ENCODE measurements at regions not wholly inside any gene's neighbourhood (a gene's known extent, or its start where the extent isn't known, plus 50 kb on each side); places are given as distances from the start of the nearest gene placed in this dataset.

- no peak for DNase-seq
These were observed 1203.8 kb downstream of the SORCS3 start for GRCh38 chr10:105844676-105845570.

GRCh38 chr10:105844241-105844640, 1203.2 kb downstream of the SORCS3 start:
- DNase-seq = no peak

DNA sequence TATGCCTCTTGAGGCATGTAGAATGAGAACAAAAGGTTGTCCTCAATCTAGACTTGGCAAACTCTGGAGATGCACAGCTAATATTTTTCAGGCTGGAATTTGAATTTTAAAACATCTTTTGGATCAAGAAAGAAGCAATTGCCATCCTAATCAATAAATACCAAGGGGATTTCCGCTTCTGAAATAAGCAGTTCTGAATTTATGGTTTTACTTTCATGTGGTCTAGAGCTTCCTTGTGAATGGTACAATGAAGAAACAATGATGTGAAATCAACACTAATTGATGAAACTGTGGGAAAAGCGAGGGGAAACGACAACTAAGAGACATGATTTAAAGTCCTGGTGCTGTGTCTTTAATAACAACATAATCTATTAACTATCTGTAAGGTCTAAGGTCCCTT, 1202.7 kb downstream of the SORCS3 start:
- DNase-seq = no peak

GRCh38 chr10:105840288-105840770, 1199.2 kb downstream of the SORCS3 start:
- no peak for DNase-seq

DNA sequence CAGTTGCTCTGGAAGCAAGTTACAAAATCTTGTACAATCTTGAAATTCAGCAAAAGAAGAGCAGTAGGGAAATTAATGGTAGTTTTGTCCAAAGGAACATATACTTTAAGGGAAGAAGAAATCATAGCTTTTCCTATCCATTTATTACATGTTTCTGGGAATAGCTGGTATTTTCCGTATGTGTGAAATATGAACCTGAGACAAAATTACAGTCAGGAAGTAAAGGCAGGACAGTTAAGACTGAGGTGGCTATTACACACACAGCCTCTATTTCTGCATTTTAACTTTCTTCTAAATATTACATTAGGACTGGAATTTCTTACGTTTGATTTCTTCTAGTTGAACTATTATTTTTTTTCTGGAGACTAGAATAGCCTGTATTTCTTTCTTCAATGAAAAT, 1197.3 kb downstream of the SORCS3 start:
- no peak for DNase-seq

GRCh38 chr10:105837951-105838350, 1196.9 kb downstream of the SORCS3 start:
- no peak for DNase-seq

DNA sequence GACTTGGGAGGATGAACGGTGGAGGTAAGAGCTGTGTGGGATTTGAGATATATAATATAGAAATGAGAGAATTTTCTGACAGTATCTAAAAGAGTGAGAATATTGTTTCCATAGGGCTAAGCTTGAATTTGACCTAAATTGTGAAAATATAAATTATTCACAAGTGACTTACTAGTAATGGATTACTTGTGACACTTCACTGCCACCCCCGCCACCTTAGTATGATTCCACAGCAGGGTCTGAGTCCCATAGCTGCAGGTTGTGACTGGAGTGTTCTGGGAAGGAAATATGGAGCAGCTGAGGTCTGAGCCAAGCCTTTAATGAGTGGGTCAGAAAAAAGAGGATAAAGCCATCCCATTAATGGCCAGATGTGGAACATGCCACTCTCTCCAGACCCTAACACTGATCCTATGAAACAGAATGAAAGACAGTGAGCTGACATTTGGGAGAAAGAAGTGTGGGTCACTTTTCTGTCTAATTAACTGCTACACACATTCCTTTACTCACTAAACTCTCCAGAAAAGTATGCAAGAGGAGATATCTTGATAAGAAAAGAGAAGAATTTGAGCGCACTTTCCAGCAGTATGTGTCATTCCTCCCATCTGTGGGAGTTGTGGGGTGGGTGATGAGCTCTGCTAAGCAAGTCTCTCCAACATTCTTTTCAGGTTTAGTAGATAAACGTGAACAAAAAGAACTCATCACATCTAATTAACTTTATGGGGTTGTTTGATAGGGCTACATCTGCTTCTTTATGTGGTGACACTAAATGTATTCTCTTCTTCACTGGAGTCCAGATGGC, 1193.4 kb downstream of the SORCS3 start:
- DNase-seq = no peak

- no peak for DNase-seq
These were observed 1186.0 kb downstream of the SORCS3 start for GRCh38 chr10:105827133-105827532.

GRCh38 chr10:105807935-105808587, 1167.0 kb downstream of the SORCS3 start:
- DNase-seq = no peak

DNA sequence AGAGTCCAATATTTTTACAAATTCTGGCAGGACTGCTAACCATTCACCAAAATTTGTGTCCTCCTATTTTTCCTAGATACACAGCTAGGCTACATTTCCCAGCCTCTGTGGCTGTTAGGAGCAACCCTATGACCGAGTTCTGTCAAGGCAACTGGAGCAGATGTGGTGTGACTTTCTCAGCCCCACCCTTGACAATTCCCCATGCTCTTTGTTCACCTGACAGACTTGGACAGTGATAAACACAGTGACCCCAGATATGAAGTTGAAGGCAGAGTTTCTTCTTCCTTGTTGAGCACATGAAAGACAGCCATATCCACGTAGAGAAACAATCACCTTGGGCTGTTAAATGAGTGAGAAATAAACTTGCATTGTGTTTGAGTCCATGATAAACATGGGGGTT, 1162.1 kb downstream of the SORCS3 start:
- DNase-seq = no peak

DNA sequence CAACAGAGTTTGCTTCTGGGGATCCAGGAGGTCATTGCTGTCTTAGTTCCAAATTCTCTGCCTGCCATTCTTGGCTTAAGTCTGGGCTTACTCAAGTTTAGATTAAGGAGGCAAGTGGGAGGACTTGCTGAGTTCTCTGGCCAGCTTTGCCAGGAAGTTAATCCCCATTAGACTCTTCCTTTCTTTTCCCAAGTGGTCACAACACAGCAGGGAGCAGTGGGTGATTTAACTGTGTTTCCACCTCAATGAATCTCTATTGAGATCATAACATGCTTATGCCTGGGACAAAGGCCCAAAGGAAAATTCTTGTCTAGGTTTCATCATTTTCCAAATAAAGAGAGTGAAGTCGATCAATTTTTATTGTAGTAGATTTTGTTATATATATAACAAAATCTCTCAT, 1159.6 kb downstream of the SORCS3 start:
- DNase-seq = no peak

DNA sequence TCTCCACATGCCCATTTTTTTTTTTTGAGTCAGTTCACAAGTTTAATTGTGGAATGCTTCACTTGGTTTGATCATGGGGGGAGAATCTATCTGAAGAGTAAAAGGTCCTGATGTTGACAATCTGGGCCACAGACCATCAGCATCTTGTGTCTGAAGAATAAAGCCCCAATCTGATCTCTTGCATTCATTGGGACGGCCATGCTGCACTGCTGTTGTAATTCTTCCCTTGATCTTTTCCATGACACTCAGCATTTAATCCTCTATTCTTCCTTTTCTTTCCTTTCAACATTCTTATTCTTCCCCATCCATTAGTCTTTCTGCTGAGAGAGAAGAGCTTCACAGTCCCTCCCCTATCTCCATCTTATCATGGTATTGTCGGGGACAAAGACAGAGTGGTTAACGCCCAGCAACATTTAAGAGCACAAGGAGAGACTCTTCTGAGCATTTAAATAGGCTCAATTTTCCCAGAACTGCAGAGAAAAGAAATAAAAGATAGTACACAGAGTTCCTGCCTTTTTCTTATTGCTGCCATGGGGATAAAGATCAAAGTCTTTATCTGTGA, 1157.3 kb downstream of the SORCS3 start:
- no peak for DNase-seq

- DNase-seq = peak; percentile 60 to 84
These were observed 1156.3 kb downstream of the SORCS3 start for GRCh38 chr10:105797234-105797890.

DNA sequence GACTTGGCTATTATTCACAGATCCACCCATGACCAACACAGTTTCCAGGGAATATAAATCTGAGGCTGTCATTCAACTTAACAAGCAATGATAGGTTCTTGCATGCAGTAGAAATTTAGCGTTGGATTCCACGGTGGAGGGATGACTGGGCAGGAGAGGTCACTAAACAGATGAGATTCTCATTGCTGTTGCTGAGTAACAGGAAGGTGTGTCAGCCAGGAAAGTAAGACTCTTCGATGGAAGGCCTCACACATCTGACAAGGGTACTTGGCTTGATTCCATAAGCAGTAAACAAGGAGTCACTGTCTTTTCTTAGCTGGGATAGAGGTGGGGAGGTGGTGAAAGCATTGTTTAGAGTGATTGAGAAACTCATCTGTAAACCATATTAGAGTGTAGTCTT, 1152.0 kb downstream of the SORCS3 start:
- DNase-seq = no peak

DNA sequence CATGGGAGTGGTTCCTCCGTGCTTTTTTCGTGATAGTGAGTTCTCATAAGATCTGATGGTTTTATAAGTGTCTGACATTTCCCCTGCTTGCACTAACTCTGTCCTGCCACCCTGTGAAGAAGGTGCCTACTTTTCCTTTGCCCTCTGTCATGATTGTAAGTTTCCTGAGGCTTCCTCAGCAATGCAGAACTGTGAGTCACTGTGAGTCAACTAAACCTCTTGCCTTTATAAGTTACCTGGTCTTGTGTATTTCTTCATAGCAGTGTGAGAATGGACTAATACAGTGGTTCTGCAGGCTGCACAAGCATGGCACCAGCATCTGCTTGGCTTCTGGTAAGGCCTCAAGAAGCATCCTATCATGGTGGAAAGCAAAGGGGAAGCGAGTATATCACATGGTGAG, 1144.6 kb downstream of the SORCS3 start:
- no peak for DNase-seq

- DNase-seq = no peak
These were observed 1142.9 kb downstream of the SORCS3 start for GRCh38 chr10:105783936-105784483.

GRCh38 chr10:105774881-105775280, 1133.8 kb downstream of the SORCS3 start:
- no peak for DNase-seq

DNA sequence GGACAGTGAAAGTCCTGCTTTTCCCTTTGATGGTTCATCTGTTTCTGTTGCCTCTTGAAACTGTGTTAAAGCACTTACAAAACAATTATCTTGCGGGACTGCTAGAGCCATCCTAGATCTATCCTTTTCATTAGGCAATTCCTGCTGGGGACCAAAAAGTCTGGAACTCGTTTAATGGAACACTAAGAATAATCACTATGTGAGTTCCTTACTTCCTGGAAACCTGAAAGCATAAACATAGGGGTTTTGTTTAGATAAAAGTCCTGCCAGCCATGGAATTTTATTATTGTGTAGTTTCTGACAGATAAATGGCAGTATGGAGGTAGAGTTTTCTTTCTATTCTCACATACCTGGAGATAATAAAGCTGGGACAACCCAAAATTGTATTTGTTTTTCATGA, 1133.3 kb downstream of the SORCS3 start:
- DNase-seq = no peak

DNA sequence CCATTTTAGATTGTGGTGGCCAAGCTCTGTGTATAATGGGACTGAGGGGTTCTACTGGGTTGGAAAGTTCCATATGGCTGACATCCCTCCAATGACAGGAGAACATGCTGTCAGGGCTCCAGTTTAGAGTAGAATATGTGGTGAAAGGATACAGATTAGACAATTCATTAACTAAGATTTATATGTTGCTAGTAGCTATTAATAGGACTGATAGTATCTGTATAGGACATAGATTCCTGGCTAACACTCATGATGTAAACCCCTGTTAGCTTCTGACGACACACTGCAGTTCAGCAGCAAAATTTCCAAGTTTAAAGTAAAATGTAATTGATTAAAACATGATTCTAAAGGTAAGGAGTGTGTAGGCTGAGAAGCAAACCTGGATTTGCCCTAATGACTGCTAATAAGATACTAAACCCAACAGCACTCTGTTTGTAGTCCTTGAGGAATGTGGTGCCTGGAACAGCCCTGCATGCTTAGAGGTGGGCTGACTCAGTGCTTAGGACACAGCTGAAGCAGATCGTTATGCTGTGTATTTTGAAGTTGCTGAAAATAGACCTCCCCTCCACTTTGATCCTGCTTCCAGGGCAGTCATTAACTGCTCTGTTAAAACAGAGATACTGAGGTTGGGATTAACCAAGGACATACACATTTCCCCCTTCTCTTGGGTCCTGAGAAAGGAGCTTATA, 1129.6 kb downstream of the SORCS3 start:
- no peak for DNase-seq

GRCh38 chr10:105769248-105770184, 1128.4 kb downstream of the SORCS3 start:
- no peak for DNase-seq
